SH-SY5Y (cell line): ENCODE measurements at regions not wholly inside any gene's neighbourhood (a gene's known extent, or its start where the extent isn't known, plus 50 kb on each side); places are given as distances from the start of the nearest gene placed in this dataset.

ENCODE experiments used
- GATA2 ChIP-seq: IDR thresholded peaks from 2 replicates; pipeline ENCODE4 v1.6.1; 2011; ENCODE audit warnings: mild to moderate bottlenecking, low read depth, low read length
- GATA3 ChIP-seq: IDR thresholded peaks from 2 replicates; pipeline ENCODE4 v1.6.1; 2011; ENCODE audit warnings: low read depth, mild to moderate bottlenecking, low read length, moderate library complexity

- TF ChIP-seq GATA2 (no peak), GATA3 (no peak)
Measured at GRCh38 chr2:153717060-153717459, 154.7 kb upstream of the GALNT13 start.

- TF ChIP-seq GATA3 (no peak), GATA2 (no peak)
Measured at GRCh38 chr2:153739394-153739793, 132.3 kb upstream of the GALNT13 start.

GRCh38 chr2:153761936-153762335, 109.8 kb upstream of the GALNT13 start:
- TF ChIP-seq GATA2 (no peak), GATA3 (no peak)

- no peak for TF ChIP-seq GATA2
- no peak for TF ChIP-seq GATA3
Measured at GRCh38 chr2:153766415-153766814, 105.3 kb upstream of the GALNT13 start.

- TF ChIP-seq GATA3: no peak
- TF ChIP-seq GATA2: no peak
Measured at GRCh38 chr2:153770359-153770991, 101.2 kb upstream of the GALNT13 start.

- TF ChIP-seq GATA2 (no peak), GATA3 (no peak)
Measured at GRCh38 chr2:153780241-153780640, 91.5 kb upstream of the GALNT13 start.

GRCh38 chr2:153786016-153786415, 85.7 kb upstream of the GALNT13 start:
- no peak for TF ChIP-seq GATA2
- no peak for TF ChIP-seq GATA3

- TF ChIP-seq GATA2 (no peak), GATA3 (no peak)
Measured at GRCh38 chr2:153787612-153788011, 84.1 kb upstream of the GALNT13 start.

- TF ChIP-seq GATA3: no peak
- no peak for TF ChIP-seq GATA2
Measured at GRCh38 chr2:153802671-153803070, 69.1 kb upstream of the GALNT13 start.

- TF ChIP-seq GATA2 (no peak), GATA3 (no peak)
Measured at GRCh38 chr2:153808679-153809078, 63.0 kb upstream of the GALNT13 start.

GRCh38 chr2:153811516-153811915, 60.2 kb upstream of the GALNT13 start:
- TF ChIP-seq GATA2: no peak
- no peak for TF ChIP-seq GATA3

GRCh38 chr2:153812632-153813031, 59.1 kb upstream of the GALNT13 start:
- TF ChIP-seq GATA2: no peak
- peak; percentile 17; the same call in 1 of the 2 replicates for TF ChIP-seq GATA3

- TF ChIP-seq GATA2 (no peak), GATA3 (no peak)
Measured at GRCh38 chr2:153818242-153818641, 53.5 kb upstream of the GALNT13 start.

GRCh38 chr2:153819074-153819473, 52.6 kb upstream of the GALNT13 start:
- TF ChIP-seq GATA3 (no peak), GATA2 (no peak)

GRCh38 chr2:153819501-153819900, 52.2 kb upstream of the GALNT13 start:
- TF ChIP-seq GATA3 (no peak), GATA2 (no peak)
